Neural crest cell (in vitro differentiated cells): ENCODE measurements at regions not wholly inside any gene's neighbourhood (a gene's known extent, or its start where the extent isn't known, plus 50 kb on each side); places are given as distances from the start of the nearest gene placed in this dataset.

Experiments
- DNase-seq: peaks from one replicate; pipeline ENCODE4 v3.0.0; 2021; ENCODE audit warnings: low read depth, mixed read lengths, low spot score
- H3K27ac Mint-ChIP-seq: one replicate; pipeline ENCODE4 v1.8.0; 2021; ENCODE audit warnings: mild to moderate bottlenecking, mixed read lengths; ENCODE audit not compliant: unreplicated experiment
- H3K27me3 Mint-ChIP-seq: 2 replicates; pipeline ENCODE4 v1.8.0; 2021; ENCODE audit warnings: low read depth, mild to moderate bottlenecking, mixed read lengths
- H3K36me3 Mint-ChIP-seq: 2 replicates; pipeline ENCODE4 v1.8.0; 2021; ENCODE audit warnings: low read depth, mild to moderate bottlenecking, mixed read lengths
- H3K4me1 Mint-ChIP-seq: 2 replicates; pipeline ENCODE4 v1.8.0; 2021; ENCODE audit warnings: mixed read lengths
- H3K4me3 Mint-ChIP-seq: one replicate; pipeline ENCODE4 v1.8.0; 2021; ENCODE audit warnings: mild to moderate bottlenecking, mixed read lengths
- H3K9me3 Mint-ChIP-seq: 2 replicates; pipeline ENCODE4 v1.8.0; 2021; ENCODE audit warnings: mixed read lengths
- TF ChIP-seq, protein P1 (sequence below): fragments of 200-600 bp; sonication (generic); conservative IDR thresholded peaks from 2 replicates; pipeline ENCODE4 v1.5.0; 2021; ENCODE audit warnings: antibody characterized with exemption, mild to moderate bottlenecking

DNA sequence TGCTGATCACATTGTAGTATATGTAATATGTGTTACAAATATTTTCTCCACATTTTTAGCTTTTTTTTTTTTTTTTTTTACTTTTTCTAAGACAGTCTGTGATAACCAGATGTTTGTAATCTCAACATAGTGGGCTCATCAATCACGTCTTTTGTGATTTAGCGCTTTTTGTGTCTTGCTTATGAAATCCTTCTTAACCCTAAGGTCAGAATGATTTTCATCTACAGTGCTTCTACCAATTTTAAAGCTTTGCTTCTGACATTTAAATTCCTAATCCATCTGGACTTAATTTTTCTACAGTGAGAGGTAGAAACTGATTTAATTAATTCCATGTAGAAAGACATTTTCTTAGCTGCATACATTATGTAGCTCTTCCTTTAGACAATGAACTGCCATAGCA lies 626.4 kb downstream of the TNS3 start:
- TF ChIP-seq, protein P1, sequence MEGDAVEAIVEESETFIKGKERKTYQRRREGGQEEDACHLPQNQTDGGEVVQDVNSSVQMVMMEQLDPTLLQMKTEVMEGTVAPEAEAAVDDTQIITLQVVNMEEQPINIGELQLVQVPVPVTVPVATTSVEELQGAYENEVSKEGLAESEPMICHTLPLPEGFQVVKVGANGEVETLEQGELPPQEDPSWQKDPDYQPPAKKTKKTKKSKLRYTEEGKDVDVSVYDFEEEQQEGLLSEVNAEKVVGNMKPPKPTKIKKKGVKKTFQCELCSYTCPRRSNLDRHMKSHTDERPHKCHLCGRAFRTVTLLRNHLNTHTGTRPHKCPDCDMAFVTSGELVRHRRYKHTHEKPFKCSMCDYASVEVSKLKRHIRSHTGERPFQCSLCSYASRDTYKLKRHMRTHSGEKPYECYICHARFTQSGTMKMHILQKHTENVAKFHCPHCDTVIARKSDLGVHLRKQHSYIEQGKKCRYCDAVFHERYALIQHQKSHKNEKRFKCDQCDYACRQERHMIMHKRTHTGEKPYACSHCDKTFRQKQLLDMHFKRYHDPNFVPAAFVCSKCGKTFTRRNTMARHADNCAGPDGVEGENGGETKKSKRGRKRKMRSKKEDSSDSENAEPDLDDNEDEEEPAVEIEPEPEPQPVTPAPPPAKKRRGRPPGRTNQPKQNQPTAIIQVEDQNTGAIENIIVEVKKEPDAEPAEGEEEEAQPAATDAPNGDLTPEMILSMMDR = no peak
- Mint-ChIP-seq H3K4me3 (no peak overlapping the region), H3K27me3 (no peaks in the 10 kb centered on the region), H3K4me1 (no peaks in the 10 kb centered on the region), H3K36me3 (peaks cover 3% of the 10 kb centered on the region), H3K9me3 (peaks cover 3% of the 10 kb centered on the region), H3K27ac (no peak overlapping the region)
- no peak for DNase-seq

DNA sequence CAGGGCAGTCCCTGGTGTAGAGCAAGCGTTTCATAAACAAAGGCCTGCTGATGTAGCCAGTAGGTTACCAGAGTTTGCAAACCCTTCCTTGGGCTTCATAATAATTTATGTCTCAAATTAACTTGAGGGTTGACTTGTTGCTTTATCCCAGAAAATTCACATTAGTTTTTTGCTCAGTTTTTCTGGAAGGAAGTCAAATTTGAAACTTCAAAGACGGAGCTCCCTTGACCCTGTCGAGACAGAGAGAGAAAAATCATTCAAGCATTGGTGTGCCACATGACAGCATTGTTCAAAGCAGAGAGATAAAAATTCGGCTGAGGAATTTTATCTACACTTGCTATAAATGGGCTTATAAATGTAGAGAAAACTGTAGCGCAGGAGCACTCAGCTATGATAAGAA lies 627.7 kb downstream of the TNS3 start:
- Mint-ChIP-seq H3K9me3 (no peaks in the 10 kb centered on the region), H3K4me3 (no peak overlapping the region), H3K27me3 (no peaks in the 10 kb centered on the region), H3K27ac (no peak overlapping the region), H3K36me3 (peaks cover 3% of the 10 kb centered on the region), H3K4me1 (peaks cover 5% of the 10 kb centered on the region)
- no peak for DNase-seq
- TF ChIP-seq, protein P1 = no peak

DNA sequence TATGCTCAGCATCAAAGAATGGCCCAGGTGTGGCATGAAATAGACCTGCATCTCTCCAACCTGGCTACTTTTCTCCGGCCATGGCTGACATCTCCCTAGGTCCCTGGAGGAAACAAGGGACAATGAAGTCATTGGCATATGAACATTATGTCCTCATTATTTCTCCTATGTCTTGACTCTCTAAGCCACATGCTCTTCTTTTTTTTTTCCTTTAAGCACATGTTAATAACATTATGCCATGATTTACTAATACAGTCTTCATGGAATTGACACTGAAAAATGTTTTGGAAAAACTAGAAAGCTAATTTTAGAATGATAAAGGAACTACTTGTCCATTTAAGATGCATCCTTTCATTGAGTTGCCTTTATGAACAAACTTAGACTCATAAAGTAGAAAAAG lies 628.9 kb downstream of the TNS3 start:
- H3K9me3 Mint-ChIP-seq = no peaks in the 10 kb centered on the region
- H3K36me3 Mint-ChIP-seq = no peaks in the 10 kb centered on the region
- no peaks in the 10 kb centered on the region for H3K27me3 Mint-ChIP-seq
- no peak overlapping the region for H3K4me3 Mint-ChIP-seq
- TF ChIP-seq, protein P1 = no peak
- H3K4me1 Mint-ChIP-seq = peaks cover 5% of the 10 kb centered on the region
- H3K27ac Mint-ChIP-seq = no peak overlapping the region
- no peak for DNase-seq

DNA sequence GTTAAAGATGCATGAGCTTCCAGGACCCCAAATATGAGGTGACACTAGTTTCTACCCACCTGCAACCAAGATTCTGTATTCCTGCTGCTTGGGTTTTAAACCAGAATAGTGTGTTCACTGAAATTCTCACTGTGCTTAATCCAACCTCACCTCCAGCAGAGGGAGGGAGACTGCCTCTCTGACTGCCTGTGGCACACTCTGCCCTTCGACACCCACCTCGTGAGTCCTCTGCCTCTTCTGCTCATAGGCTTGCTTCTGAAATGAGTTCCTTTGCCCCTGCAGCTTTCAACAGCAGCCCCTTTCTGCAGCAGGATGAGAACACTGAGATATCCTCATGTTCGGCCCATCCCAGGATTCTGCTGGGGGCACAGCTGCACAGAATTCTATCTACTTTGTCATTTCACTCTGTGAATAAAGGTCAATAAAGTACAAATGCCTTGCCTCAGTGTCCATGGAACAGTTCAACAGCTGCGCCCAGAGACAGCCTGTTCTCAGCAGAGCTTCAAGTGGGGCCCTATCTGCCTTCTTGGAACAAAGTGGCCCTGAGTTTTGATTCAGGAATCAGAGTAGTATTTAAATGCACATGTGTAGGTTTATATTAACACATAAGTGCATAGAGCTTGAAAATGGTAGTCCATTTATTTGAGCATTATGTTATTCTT lies 632.5 kb downstream of the TNS3 start:
- H3K27ac Mint-ChIP-seq = no peak overlapping the region

GRCh38 chr7:46948716-46949115 lies 633.2 kb downstream of the TNS3 start:
- H3K4me3 Mint-ChIP-seq = no peak overlapping the region
- no peaks in the 10 kb centered on the region for H3K36me3 Mint-ChIP-seq
- H3K4me1 Mint-ChIP-seq = peaks cover 13% of the 10 kb centered on the region

More for the DNA sequence above, 632.5 kb downstream of the TNS3 start:
- Mint-ChIP-seq H3K4me1 (peaks cover 13% of the 10 kb centered on the region), H3K27me3 (no peaks in the 10 kb centered on the region), H3K4me3 (no peak overlapping the region), H3K36me3 (no peaks in the 10 kb centered on the region), H3K9me3 (no peaks in the 10 kb centered on the region)
- no peak for DNase-seq
- TF ChIP-seq, protein P1 = no peak

More at GRCh38 chr7:46948716-46949115, 633.2 kb downstream of the TNS3 start:
- no peak for DNase-seq
- Mint-ChIP-seq H3K27me3 (no peaks in the 10 kb centered on the region), H3K27ac (no peak overlapping the region), H3K9me3 (no peaks in the 10 kb centered on the region)
- TF ChIP-seq, protein P1 = no peak
